ENCODE measurements at regions not wholly inside any gene's neighbourhood (a gene's known extent, or its start where the extent isn't known, plus 50 kb on each side); places are given as distances from the start of the nearest gene placed in this dataset.
A peak's percentile ranks its signal among the peaks of the same experiment; 100 is the strongest.

DNA sequence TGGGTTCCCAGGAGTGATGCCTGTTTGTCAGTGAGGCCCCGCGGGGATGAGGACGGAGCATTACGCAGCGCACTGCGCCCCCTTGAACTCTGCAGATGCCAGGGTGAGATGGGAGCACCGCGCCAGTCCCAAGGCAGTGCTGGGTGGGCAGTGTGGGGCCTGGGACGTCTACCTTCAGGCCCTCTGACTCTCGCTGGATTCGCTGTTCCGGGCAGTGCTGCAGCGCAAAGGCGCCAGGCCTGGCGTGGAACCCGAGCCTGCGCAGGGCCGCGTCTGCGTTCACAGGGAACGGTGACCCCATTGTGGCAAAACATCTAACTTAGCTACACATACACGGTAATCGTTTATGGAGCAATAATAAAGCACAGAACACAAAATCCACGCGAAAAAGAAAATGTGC lies 257.3 kb downstream of the QKI start:
- Histone ChIP-seq H3K27me3 (ENCODE audit: control insufficient read depth, insufficient read depth) (no peaks in the 10 kb centered on the region), H3K27ac (ENCODE audit: low read length) (no peak overlapping the region), H3K9me3 (ENCODE audit: control insufficient read depth, low read length) (no peaks in the 10 kb centered on the region), H3K4me3 (ENCODE audit: low read length) (no peak overlapping the region), H3K4me1 (ENCODE audit: control insufficient read depth, insufficient read depth, low read length) (no peaks in the 10 kb centered on the region)
- WGBS: 97% methylated on average over 25 of the region's 25 CpGs
- ATAC-seq: no peak
- DNase-seq: no peak
- intact Hi-C loops (cut with DNase I): no loop called here

DNA sequence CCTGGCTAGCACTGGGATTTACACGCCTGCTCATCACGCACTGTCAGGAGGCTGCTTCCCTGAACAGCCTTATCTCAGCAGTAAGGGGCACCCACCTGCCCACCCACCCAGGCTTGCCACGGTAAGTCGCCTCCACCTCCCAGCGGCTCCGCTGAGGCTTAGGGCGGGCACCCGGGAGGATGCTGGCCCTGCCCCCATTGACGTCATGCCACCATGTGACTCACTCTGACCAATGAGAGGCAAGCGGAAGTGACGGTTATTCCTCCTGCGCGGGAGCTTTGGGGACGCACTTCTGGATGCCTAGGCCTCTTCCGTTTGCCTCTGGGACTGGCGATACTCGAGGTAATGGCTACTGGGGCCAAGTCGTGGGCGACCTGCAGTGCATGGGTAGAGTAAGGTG lies 256.8 kb downstream of the QKI start:
- DNase-seq (no peak), ATAC-seq (no peak)
- H3K4me1 ChIP-seq (ENCODE audit: control insufficient read depth, insufficient read depth, low read length): no peaks in the 10 kb centered on the region
- intact Hi-C loops (cut with DNase I): no loop called here
- no peaks in the 10 kb centered on the region for H3K27me3 ChIP-seq (ENCODE audit: control insufficient read depth, insufficient read depth)
- H3K4me3 ChIP-seq (ENCODE audit: low read length): no peak overlapping the region
- no peaks in the 10 kb centered on the region for H3K9me3 ChIP-seq (ENCODE audit: control insufficient read depth, low read length)
- H3K27ac ChIP-seq (ENCODE audit: low read length): no peak overlapping the region
- 95% methylated on average over 19 of the region's 19 CpGs for WGBS

DNA sequence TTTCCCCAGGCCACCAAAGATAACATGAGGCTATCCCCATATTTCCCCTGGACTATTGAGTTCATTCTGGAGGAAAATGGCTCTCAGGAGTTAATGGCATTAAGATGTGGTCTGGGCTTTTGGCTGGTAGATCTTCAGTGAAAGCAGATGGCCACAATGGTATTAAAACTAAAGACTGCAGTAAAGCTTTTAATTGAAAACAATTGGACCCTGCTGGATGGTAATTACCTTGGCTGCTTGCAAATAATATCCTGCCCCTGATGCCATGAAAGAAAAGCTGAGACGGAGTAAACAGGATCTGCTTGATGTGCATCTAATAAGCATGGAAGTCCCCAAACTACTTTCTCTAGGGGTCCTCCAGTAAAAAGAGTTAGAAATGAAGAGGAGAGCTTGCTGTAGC lies 255.8 kb downstream of the QKI start:
- no peak overlapping the region for H3K27ac ChIP-seq (ENCODE audit: low read length)
- intact Hi-C loops (cut with DNase I): no loop called here
- H3K9me3 ChIP-seq (ENCODE audit: control insufficient read depth, low read length): no peaks in the 10 kb centered on the region
- H3K4me3 ChIP-seq (ENCODE audit: low read length): no peak overlapping the region
- H3K4me1 ChIP-seq (ENCODE audit: control insufficient read depth, insufficient read depth, low read length): no peaks in the 10 kb centered on the region
- H3K27me3 ChIP-seq (ENCODE audit: control insufficient read depth, insufficient read depth): no peaks in the 10 kb centered on the region
- ATAC-seq: no peak
- DNase-seq: no peak
- WGBS: 100% methylated on average over 1 of the region's 1 CpG

DNA sequence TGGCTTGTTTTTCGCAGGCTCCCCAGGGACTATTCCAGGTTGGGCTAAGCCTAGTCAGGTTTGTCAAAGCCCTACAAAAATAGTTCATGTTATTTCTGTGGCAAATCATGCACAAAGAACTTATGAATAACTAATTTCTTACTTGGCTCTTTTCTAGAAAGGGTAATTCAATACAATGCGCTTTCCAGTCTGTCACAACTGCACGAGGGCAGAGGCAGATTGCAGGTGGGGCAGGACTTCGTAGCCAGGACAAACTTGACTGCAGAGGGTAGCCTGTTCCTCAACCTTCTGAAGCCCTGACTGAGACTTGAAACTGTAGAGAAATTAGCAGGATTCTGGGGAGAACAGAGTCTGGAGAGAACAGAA lies 253.5 kb downstream of the QKI start:
- intact Hi-C loops (cut with DNase I): no loop called here
- ATAC-seq (no peak), DNase-seq (no peak)
- no peaks in the 10 kb centered on the region for H3K9me3 ChIP-seq (ENCODE audit: control insufficient read depth, low read length)
- H3K4me3 ChIP-seq (ENCODE audit: low read length): no peak overlapping the region
- H3K27ac ChIP-seq (ENCODE audit: low read length): no peak overlapping the region
- H3K4me1 ChIP-seq (ENCODE audit: control insufficient read depth, insufficient read depth, low read length): no peaks in the 10 kb centered on the region
- 57% methylated on average over 4 of the region's 4 CpGs for WGBS
- no peaks in the 10 kb centered on the region for H3K27me3 ChIP-seq (ENCODE audit: control insufficient read depth, insufficient read depth)

DNA sequence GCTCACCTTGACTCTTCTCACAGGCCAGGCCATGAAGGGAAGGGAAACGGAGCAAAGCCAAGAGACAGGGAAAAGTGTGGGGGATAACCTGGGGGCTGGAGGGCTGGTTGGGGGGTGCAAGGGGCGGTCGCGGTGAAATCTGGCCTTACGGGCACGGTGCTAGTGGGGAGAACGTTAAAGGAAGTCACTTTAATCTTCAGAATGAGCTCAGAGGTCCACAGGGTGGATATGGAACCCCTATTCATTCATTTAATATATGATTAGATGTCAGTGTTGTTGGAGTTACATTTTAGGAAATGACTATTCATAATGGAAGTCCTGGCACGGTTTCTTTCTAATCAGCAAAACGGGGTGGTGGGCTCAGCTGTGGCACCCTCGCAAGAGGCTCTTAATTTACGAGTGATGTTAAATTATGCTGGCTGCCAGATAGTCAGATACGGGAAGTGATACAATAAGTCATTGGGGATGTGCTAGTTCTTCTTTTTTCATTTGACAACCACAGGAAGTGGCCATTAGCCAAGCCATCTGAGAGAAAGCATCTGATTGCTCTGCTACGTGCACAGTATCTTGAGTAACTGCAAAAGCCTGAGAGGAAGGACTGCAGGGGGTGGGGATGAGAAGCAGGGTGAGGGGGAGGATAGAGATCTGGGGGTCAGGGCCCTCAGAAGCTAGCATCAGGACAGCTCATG lies 253.0 kb downstream of the QKI start:
- 43% methylated on average over 13 of the region's 13 CpGs for WGBS
- Histone ChIP-seq H3K27ac (ENCODE audit: low read length) (no peak overlapping the region), H3K4me3 (ENCODE audit: low read length) (no peak overlapping the region), H3K9me3 (ENCODE audit: control insufficient read depth, low read length) (no peaks in the 10 kb centered on the region), H3K4me1 (ENCODE audit: control insufficient read depth, insufficient read depth, low read length) (no peaks in the 10 kb centered on the region), H3K27me3 (ENCODE audit: control insufficient read depth, insufficient read depth) (no peaks in the 10 kb centered on the region)
- DNase-seq: no peak
- ATAC-seq: peak; percentile 60 to 65
- intact Hi-C loops (cut with DNase I): no loop called here

GRCh38 chr6:163665464-163665863 lies 250.9 kb downstream of the QKI start:
- Histone ChIP-seq H3K27ac (ENCODE audit: low read length) (no peak overlapping the region), H3K4me3 (ENCODE audit: low read length) (no peak overlapping the region), H3K9me3 (ENCODE audit: control insufficient read depth, low read length) (no peaks in the 10 kb centered on the region), H3K4me1 (ENCODE audit: control insufficient read depth, insufficient read depth, low read length) (peaks cover 4% of the 10 kb centered on the region), H3K27me3 (ENCODE audit: control insufficient read depth, insufficient read depth) (no peaks in the 10 kb centered on the region)
- intact Hi-C loops (cut with DNase I): no loop called here
- ATAC-seq (no peak), DNase-seq (no peak)
- WGBS: 96% methylated on average over 1 of the region's 1 CpG

GRCh38 chr6:163663575-163663974 lies 249.1 kb downstream of the QKI start:
- no peaks in the 10 kb centered on the region for H3K9me3 ChIP-seq (ENCODE audit: control insufficient read depth, low read length)
- intact Hi-C loops (cut with DNase I): no loop called here
- ATAC-seq (no peak), DNase-seq (no peak)
- H3K27me3 ChIP-seq (ENCODE audit: control insufficient read depth, insufficient read depth): no peaks in the 10 kb centered on the region
- H3K4me3 ChIP-seq (ENCODE audit: low read length): no peak overlapping the region
- no peak overlapping the region for H3K27ac ChIP-seq (ENCODE audit: low read length)
- H3K4me1 ChIP-seq (ENCODE audit: control insufficient read depth, insufficient read depth, low read length): peaks cover 4% of the 10 kb centered on the region
- WGBS: 76% methylated on average over 7 of the region's 7 CpGs

GRCh38 chr6:163662604-163663225 lies 248.2 kb downstream of the QKI start:
- Histone ChIP-seq H3K27me3 (ENCODE audit: control insufficient read depth, insufficient read depth) (no peaks in the 10 kb centered on the region), H3K4me1 (ENCODE audit: control insufficient read depth, insufficient read depth, low read length) (peaks cover 4% of the 10 kb centered on the region), H3K27ac (ENCODE audit: low read length) (no peak overlapping the region), H3K9me3 (ENCODE audit: control insufficient read depth, low read length) (no peaks in the 10 kb centered on the region), H3K4me3 (ENCODE audit: low read length) (no peak overlapping the region)
- 95% methylated on average over 16 of the region's 16 CpGs for WGBS
- DNase-seq: no peak
- no peak for ATAC-seq
- intact Hi-C loops (cut with DNase I): no loop called here

- 54% methylated on average over 1 of the region's 1 CpG for WGBS
- no peak overlapping the region for H3K27ac ChIP-seq (ENCODE audit: low read length)
- no peaks in the 10 kb centered on the region for H3K27me3 ChIP-seq (ENCODE audit: control insufficient read depth, insufficient read depth)
- intact Hi-C loops (cut with DNase I): no loop called here
- H3K4me1 ChIP-seq (ENCODE audit: control insufficient read depth, insufficient read depth, low read length): peaks cover 4% of the 10 kb centered on the region
- no peak overlapping the region for H3K4me3 ChIP-seq (ENCODE audit: low read length)
- DNase-seq (peak in 1 of 3 donors; percentile 29), ATAC-seq (peak; percentile 23 to 30)
- H3K9me3 ChIP-seq (ENCODE audit: control insufficient read depth, low read length): no peaks in the 10 kb centered on the region
These were observed 246.8 kb downstream of the QKI start for GRCh38 chr6:163661272-163661671.

DNA sequence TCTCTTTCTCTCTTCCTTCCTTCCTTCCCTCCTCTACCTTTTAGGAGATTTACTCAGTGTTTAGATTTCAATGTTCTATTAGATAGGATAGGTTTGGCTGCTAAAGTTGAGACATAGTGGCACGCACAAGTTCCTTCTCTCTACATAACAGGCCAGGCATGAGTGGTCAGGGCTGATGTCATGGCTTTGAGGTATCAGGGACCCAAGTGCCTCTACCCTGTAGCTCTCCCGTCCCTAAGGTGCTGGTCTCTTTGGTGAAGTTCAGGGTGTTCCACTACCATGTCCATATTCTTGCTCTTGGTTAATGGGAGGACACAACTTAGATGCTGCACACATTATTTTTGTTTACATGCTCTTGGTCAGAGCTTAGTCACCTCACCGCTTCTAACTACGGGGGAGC lies 245.3 kb downstream of the QKI start:
- intact Hi-C loops (cut with DNase I): no loop called here
- Histone ChIP-seq H3K4me3 (ENCODE audit: low read length) (no peak overlapping the region), H3K27ac (ENCODE audit: low read length) (no peak overlapping the region), H3K9me3 (ENCODE audit: control insufficient read depth, low read length) (no peaks in the 10 kb centered on the region), H3K27me3 (ENCODE audit: control insufficient read depth, insufficient read depth) (no peaks in the 10 kb centered on the region), H3K4me1 (ENCODE audit: control insufficient read depth, insufficient read depth, low read length) (peaks cover 4% of the 10 kb centered on the region)
- DNase-seq (no peak), ATAC-seq (no peak)
- WGBS: 94% methylated on average over 4 of the region's 4 CpGs

DNA sequence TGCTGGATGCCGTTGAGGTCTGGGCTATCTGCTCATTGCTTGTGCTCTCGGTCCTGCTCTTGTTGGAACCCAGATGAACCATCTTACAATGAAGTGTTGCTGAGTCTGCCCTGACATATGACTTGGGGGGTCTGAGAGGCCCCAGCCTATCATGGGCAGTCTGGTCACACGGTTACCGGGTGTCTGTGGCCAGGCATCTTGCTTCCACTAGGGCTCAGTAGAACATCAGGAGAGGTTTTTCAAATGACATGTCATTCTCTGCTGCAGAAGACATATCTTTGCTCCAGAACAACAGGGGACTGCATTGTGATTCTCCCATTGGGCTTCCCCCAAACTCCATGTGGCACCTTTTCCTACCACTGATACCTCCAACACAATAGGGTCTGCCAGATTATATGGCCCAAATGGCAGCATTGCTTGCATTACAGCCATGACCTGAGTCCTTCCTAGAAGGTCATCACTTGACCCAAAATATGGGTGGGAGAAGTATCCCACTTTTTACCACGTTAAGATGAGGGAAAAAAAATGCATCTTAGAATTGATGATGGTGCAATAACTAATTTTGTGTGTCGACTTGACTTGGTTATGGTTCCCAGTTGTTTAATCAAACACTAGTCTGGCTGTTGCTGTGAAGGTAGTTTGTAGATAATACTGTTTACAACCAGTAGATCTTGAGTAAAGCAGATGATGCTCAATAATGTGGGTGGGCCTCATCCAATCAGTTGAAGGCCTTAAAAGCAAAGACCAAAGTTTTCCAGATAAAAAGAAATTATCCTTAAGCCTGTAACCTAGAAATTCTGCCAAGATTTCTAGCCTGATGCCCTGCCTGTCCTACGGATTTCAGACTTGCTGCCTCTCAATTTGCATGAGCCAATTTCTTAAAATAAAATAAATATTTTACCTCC lies 241.0 kb downstream of the QKI start:
- Histone ChIP-seq H3K4me3 (ENCODE audit: low read length) (no peak overlapping the region), H3K27me3 (ENCODE audit: control insufficient read depth, insufficient read depth) (no peaks in the 10 kb centered on the region), H3K4me1 (ENCODE audit: control insufficient read depth, insufficient read depth, low read length) (no peaks in the 10 kb centered on the region), H3K27ac (ENCODE audit: low read length) (no peak overlapping the region), H3K9me3 (ENCODE audit: control insufficient read depth, low read length) (no peaks in the 10 kb centered on the region)
- intact Hi-C loops (cut with DNase I): no loop called here
- ATAC-seq (no peak), DNase-seq (no peak)
- WGBS: 91% methylated on average over 7 of the region's 7 CpGs

All from right cardiac atrium (tissue), 5 donors.